GM12878 (cell line): ENCODE measurements at regions not wholly inside any gene's neighbourhood (a gene's known extent, or its start where the extent isn't known, plus 50 kb on each side); places are given as distances from the start of the nearest gene placed in this dataset.

Experiments
- ATAC-seq: fragments of 200-7000 bp; cut with Tn5 transposase; 3 replicates; pipeline ENCODE4 v1.9.1; 2020; ENCODE audit warnings: mild to moderate bottlenecking, moderate library complexity
- BruUV-seq: library from RNA; stranded (reverse); fragments of 400-500 nt; replicated peaks from 2 replicates; lab custom pipeline; 2021; lab: Mats Ljungman, UMichigan
- CTCF ChIA-PET: fragments of 300-600 bp; sonication (Branson Sonifier 250); formaldehyde crosslinking; extraction: SDS; loops from one replicate; lab custom pipeline; 2021; ENCODE audit warnings: inconsistent platforms; lab: Yijun Ruan, JAX
- POLR2A ChIA-PET: fragments of 350-600 bp; formaldehyde crosslinking; extraction: SDS; loops from one replicate; lab custom pipeline; 2021; ENCODE audit warnings: inconsistent platforms; lab: Charles Lee
- RAD21 ChIA-PET: fragments of 300-600 bp; sonication (Branson Sonifier 250); formaldehyde crosslinking; loops from one replicate; lab custom pipeline; 2023; ENCODE audit warnings: antibody characterized with exemption; ENCODE audit not compliant: unreplicated experiment; lab: Charles Lee
- SMC1A ChIA-PET: fragments of 300-600 bp; sonication (Branson Sonifier 250); formaldehyde crosslinking; loops from one replicate; lab custom pipeline; 2023; ENCODE audit not compliant: unreplicated experiment, uncharacterized antibody; lab: Charles Lee
- DNase-seq: peaks from one replicate; pipeline ENCODE4 v3.0.0-alpha.2; 2011; ENCODE audit warnings: low read depth, low spot score
- FAIRE-seq: peaks from 3 replicates; lab custom pipeline; 2011; peaks lifted over from hg19 to GRCh38; lab: Jason Lieb, UNC
- H2AFZ ChIP-seq: 2 replicates; pipeline ENCODE4 v1.6.0; 2011; ENCODE audit warnings: low read depth, low read length, control low read depth; ENCODE audit not compliant: control insufficient read depth
- H3K27ac ChIP-seq: 2 replicates; pipeline ENCODE4 v1.5.1; 2011; ENCODE audit warnings: control low read depth; ENCODE audit not compliant: control insufficient read depth, insufficient read depth
- H3K27me3 ChIP-seq, 2 experiments: replicated peaks in 1 of 2; 2 replicates each; pipeline versions ENCODE4 v1.6.0 to v1.6.1; 2011; ENCODE audit warnings: low read length in 1 of 2; ENCODE audit not compliant: control insufficient read depth in 2 of 2, insufficient read depth in 2 of 2
- H3K36me3 ChIP-seq, 2 experiments: 2 replicates each; pipeline ENCODE4 v1.5.1; 2011; ENCODE audit warnings: low read length in 1 of 2; ENCODE audit not compliant: control insufficient read depth in 2 of 2, insufficient read depth in 2 of 2
- H3K4me1 ChIP-seq: 2 replicates; pipeline ENCODE4 v1.6.1; 2011; ENCODE audit warnings: mild to moderate bottlenecking, low read length, moderate library complexity, mixed read lengths; ENCODE audit not compliant: control insufficient read depth, insufficient read depth
- H3K4me2 ChIP-seq: 2 replicates; pipeline ENCODE4 v1.6.0; 2011; ENCODE audit warnings: control low read depth; ENCODE audit not compliant: control insufficient read depth, insufficient read depth
- H3K4me3 ChIP-seq: fragments of 200-600 bp; sonication (generic); 2 replicates; pipeline ENCODE4 v1.5.1; 2016
- H3K79me2 ChIP-seq: 2 replicates; pipeline ENCODE4 v1.6.0; 2011; ENCODE audit warnings: low read length; ENCODE audit not compliant: control insufficient read depth, insufficient read depth
- H3K9ac ChIP-seq: 2 replicates; pipeline ENCODE4 v1.8.0; 2011; ENCODE audit warnings: low read length, control low read depth, mixed read lengths; ENCODE audit not compliant: control insufficient read depth, insufficient read depth
- H3K9me3 ChIP-seq: replicated peaks from 3 replicates; pipeline ENCODE4 v1.5.1; 2011; ENCODE audit warnings: mild to moderate bottlenecking, low read length; ENCODE audit not compliant: control insufficient read depth, insufficient read depth
- H4K20me1 ChIP-seq: 2 replicates; pipeline ENCODE4 v1.6.0; 2011; ENCODE audit not compliant: control insufficient read depth, insufficient read depth
- NFIC ChIP-seq: IDR thresholded peaks from 2 replicates; pipeline ENCODE4 v1.6.1; 2012; ENCODE audit warnings: low read depth, mild to moderate bottlenecking, inconsistent platforms, low read length, moderate library complexity
- RUNX3 ChIP-seq: IDR thresholded peaks from 2 replicates; pipeline ENCODE4 v1.6.1; 2012; ENCODE audit warnings: low read length, inconsistent platforms
- SIX5 ChIP-seq: IDR thresholded peaks from 2 replicates; pipeline ENCODE4 v1.6.1; 2011; ENCODE audit warnings: mild to moderate bottlenecking, low read depth, low read length, moderate library complexity; ENCODE audit not compliant: severe bottlenecking
- SMARCA5 ChIP-seq: fragments of 450-650 bp; IDR thresholded peaks from 2 replicates; pipeline ENCODE4 v1.6.1; 2017; ENCODE audit warnings: mild to moderate bottlenecking
- TAF1 ChIP-seq: IDR thresholded peaks from 2 replicates; pipeline ENCODE4 v1.6.1; 2011; ENCODE audit warnings: mild to moderate bottlenecking, low read depth, low read length, borderline replicate concordance
- TBL1XR1 ChIP-seq: IDR thresholded peaks from 2 replicates; pipeline ENCODE4 v1.6.1; 2012; ENCODE audit warnings: low read depth, low read length, improper control_type of control experiment
- in situ Hi-C: fragments of 300-500 bp; cut with MboI; formaldehyde crosslinking; loops from 9 replicates; pipeline ENCODE4 v1.14.3; 2018; ENCODE audit warnings: mixed read lengths
- intact Hi-C: fragments of 100-400 bp; cut with micrococcal nuclease; formaldehyde crosslinking; loops from one replicate; pipeline ENCODE4 v1.14.2; 2022; ENCODE audit not compliant: unreplicated experiment
- TF ChIP-seq, protein P1 (sequence below): IDR thresholded peaks from 2 replicates; pipeline ENCODE4 v1.6.1; 2011; ENCODE audit warnings: borderline replicate concordance, low read depth, mild to moderate bottlenecking, moderate library complexity, low read length; ENCODE audit not compliant: insufficient read depth, poor library complexity, severe bottlenecking

GRCh38 chr3:118347396-118348168 lies 687.1 kb downstream of the IGSF11 start:
- FAIRE-seq (no peak), ATAC-seq (no peak), DNase-seq (no peak)
- Histone ChIP-seq H3K9ac (no peak overlapping the region), H3K79me2 (no peaks in the 10 kb centered on the region), H3K4me3 (no peak overlapping the region), H3K4me2 (no peak overlapping the region), H3K9me3 (no peaks in the 10 kb centered on the region), H3K27ac (no peak overlapping the region), H3K36me3 (no peaks in the 10 kb centered on the region), H3K4me1 (no peaks in the 10 kb centered on the region), H4K20me1 (no peaks in the 10 kb centered on the region), H3K27me3 (no peaks in the 10 kb centered on the region), H2AFZ (no peak overlapping the region)
- ChIA-PET POLR2A (no interaction called here), SMC1A (interaction anchor here (1.2 kb wide), 1 partner anchor 92 kb away, joined by 4 read pairs; no protein-coding TSS in a partner anchor), CTCF (no interaction called here), RAD21 (no interaction called here)
- in situ Hi-C loops (no loop called here), intact Hi-C loops (no loop called here)
- TF ChIP-seq RUNX3, result no peak
- no peak for TF ChIP-seq TAF1
- no peak for TF ChIP-seq SIX5
- no peak for TF ChIP-seq NFIC
- no peak for TF ChIP-seq TBL1XR1
- no peak for TF ChIP-seq SMARCA5
- TF ChIP-seq, protein P1, sequence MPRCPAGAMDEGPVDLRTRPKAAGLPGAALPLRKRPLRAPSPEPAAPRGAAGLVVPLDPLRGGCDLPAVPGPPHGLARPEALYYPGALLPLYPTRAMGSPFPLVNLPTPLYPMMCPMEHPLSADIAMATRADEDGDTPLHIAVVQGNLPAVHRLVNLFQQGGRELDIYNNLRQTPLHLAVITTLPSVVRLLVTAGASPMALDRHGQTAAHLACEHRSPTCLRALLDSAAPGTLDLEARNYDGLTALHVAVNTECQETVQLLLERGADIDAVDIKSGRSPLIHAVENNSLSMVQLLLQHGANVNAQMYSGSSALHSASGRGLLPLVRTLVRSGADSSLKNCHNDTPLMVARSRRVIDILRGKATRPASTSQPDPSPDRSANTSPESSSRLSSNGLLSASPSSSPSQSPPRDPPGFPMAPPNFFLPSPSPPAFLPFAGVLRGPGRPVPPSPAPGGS, result no peak
- no TSS peak for BruUV-seq
